ENCODE measurements at regions not wholly inside any gene's neighbourhood (a gene's known extent, or its start where the extent isn't known, plus 50 kb on each side); places are given as distances from the start of the nearest gene placed in this dataset.

DNA sequence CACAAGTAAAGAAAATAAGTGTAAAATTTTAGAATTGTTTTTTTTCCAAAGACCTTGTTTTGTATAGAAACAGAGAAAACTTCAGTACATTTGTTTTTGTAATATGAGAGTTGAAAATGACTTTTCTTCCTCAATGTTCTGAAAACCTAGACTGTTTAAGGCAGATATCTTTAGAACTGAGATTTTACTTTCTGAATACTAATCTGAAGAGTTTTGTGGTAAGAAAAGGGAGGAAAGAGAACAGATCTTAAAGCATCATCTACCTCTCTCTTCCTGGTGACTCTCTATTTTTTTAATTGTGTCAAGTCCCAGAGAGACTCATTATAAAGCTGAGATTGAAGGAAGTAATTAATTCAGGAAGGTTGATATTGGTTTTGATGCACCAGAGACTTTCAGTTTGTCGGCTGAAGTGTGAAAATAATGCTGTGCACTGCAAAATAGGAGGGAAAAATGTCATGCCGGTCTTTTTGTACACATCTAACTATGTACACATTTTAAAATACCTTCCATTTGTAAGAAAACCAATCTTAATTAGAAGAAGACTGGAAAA is 142.1 kb upstream of the NAALADL2 start:
- no peak for DNase-seq (ENCODE audit: low spot score)
- in situ Hi-C loops (cut with HindIII; ENCODE audit: low sequenced_read_pairs) = no loop called here

DNA sequence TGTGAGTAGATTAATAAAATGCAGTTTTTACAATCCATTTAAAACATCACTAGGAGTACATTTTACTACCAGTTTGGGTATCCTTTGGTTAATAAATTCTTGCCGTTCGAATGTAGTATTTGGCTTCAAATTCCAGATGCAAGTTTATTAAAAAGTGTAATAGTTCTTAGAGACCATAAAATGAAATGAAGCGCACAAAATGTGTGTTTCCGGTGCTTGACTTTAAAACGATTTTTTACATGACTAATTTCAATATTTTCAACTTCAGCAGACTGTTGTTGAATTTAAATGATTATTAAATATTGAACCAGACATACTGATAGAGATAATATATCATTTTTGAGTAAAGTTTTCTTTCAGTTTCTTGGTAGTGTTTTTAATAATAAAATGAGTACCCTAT is 138.4 kb upstream of the NAALADL2 start:
- DNase-seq (ENCODE audit: low spot score) = no peak
- in situ Hi-C loops (cut with HindIII; ENCODE audit: low sequenced_read_pairs) = no loop called here

DNA sequence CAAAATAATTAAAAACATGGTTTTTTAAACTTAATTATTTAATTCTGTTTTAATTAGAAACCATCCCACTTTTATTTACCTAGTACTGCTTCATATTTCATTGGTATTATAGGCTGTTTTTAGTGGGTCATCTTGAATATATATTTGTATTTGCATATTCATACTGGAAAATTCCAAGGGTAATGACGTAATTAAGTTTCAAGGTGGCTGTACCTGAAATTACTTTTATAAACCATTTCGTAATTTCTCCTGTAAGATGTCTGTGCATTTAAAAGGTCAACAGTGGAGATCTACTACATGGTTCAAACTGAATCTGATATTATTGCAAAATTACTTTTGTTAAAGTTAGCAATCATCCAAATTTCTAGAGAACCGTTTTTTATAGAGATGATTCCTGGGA is 133.8 kb upstream of the NAALADL2 start:
- in situ Hi-C loops (cut with HindIII; ENCODE audit: low sequenced_read_pairs) = no loop called here
- DNase-seq (ENCODE audit: low spot score) = no peak

DNA sequence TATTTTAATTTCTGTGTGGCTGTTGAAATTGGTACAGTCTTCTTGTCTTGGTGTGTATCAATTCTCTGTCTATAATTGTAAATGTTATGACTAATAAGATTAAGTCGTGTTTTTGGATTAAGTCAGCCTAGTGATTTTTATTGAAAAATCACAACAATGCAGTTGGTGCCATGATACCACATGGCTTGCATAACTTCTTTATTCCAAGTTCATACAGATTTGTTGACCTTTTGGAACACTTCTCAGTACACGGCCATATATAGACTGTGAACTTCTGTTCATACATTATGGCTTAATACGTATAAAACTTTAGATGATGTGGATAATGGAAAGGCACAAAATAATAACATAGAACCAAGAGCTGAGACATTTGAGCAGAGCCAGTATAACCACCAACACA is 121.2 kb upstream of the NAALADL2 start:
- in situ Hi-C loops (cut with HindIII; ENCODE audit: low sequenced_read_pairs) = no loop called here
- DNase-seq (ENCODE audit: low spot score) = no peak

DNA sequence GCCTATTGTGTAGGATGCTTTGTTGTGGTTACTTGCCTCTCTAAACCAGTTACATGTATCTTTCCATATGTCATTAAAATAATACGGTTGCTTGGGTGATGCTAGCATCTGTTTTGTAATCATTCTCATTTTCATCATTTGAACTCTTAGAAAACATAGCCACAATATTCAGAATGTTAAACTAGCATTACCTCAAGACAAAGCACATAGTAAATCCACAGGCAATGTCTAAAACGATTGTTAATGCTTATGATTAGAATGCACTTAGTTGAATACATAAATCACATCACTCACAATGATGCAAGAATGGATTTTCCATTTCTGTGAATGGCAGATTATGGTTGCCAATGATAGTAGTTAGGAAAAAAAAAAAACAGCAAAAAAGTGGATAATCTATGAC is 110.0 kb upstream of the NAALADL2 start:
- in situ Hi-C loops (cut with HindIII; ENCODE audit: low sequenced_read_pairs) = no loop called here
- DNase-seq (ENCODE audit: low spot score) = no peak

DNA sequence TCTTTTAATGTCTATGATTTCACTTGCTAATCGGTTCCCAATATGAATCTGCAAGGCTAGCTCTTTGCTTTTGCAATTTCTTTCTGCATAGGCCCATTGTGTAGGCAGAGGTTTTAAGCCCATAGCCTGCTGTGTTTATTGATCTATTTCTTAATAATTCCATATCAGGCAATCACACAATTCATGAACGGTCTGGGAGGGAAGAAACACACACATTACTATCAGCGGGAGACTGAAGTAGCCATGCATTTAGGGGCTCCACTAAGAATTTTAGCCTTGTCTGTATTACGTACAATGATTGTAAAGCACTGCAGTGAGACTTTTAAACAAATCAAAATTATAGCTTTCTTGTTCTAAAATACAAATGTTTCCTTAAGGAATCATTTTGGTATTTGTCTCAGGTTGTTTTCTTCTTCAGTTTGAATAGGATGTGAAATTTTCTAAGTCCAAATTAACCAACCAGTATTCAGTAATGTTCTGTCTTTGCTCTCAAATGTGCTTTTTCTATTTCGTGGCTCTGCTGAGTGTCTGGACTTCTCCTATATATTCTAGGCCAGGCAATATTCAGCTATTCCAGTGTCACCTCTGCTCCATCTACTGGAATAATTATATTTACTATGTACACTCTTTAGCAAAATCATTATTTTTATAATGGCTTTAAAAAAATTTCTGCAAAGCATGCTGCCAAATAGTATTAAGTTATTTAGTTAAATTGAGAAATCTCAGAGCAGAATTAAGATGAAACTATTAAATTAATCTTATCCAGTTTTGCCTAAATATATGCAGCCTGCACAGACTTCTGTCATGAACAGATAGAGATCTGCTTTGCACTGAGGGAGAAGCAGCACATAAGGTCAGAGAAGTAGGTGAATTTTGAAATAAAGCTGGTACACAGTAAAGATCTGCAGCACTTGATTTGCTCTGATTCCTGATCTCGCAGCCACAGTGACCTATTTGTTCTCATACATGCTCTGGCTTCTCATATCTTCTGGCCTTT is 103.0 kb upstream of the NAALADL2 start:
- in situ Hi-C loops (cut with HindIII; ENCODE audit: low sequenced_read_pairs) = no loop called here
- DNase-seq (ENCODE audit: low spot score) = no peak

DNA sequence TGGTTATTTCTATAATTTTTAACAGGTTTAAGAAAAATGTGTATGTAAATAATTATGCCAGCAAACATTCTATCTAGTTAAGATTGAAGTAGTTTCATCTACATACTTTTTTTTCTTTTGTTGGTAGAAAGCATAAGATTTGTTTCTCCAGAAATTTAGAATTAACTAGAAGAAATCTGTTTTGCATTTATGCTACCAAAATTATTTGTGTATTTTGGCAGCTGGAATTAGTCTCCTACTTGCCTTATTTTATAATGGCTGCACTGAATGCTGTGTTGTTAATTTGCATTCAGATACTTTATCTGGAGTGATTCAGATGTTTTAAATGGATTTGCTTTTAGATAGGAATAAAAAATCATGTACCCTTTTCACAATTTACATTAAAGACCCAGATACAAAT is 100.2 kb upstream of the NAALADL2 start:
- no peak for DNase-seq (ENCODE audit: low spot score)
- in situ Hi-C loops (cut with HindIII; ENCODE audit: low sequenced_read_pairs) = no loop called here

DNA sequence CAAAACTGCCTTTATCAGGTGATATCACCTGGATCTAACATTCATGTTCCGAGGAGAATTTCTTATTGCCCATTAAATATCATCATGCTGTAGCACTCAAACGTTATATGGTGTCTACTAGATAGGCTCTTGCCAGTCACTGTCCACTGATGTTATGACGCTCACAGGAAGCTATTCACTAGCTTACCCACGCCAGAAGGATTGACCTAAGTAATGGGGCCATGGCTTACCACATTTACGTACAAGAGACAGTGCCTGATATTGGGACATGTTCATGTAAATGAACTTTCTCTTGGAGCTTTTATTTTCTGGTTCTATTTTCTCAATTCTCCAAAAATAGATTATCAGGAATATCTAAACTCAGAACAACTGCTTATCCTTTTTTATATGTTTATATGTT is 91.7 kb upstream of the NAALADL2 start:
- in situ Hi-C loops (cut with HindIII; ENCODE audit: low sequenced_read_pairs) = no loop called here
- no peak for DNase-seq (ENCODE audit: low spot score)

DNA sequence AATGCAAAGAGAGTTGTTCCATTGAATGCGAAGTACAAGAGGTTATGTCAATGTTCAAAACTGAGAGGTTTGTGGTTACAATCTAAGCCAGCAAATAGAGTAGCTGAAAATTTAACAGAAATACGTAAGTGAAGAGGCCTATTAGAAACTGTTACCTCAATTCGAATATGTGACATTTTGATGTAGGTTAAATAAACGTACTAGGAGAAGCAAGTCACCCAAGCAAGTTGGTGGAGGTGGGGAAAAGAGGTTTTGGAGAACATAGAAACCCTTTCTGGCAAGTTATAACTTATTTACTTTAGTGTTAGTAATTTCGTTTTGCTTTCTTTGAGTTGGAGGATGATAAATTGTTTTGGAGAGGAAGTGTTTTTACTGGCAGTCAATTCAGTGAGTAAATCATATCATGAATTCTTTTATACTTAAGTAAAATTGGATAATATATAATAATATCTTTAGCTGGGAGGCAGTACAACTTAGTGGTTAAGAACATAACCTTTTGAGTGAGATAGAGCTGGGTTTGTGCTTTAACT is 91.2 kb upstream of the NAALADL2 start:
- in situ Hi-C loops (cut with HindIII; ENCODE audit: low sequenced_read_pairs) = no loop called here
- no peak for DNase-seq (ENCODE audit: low spot score)

DNA sequence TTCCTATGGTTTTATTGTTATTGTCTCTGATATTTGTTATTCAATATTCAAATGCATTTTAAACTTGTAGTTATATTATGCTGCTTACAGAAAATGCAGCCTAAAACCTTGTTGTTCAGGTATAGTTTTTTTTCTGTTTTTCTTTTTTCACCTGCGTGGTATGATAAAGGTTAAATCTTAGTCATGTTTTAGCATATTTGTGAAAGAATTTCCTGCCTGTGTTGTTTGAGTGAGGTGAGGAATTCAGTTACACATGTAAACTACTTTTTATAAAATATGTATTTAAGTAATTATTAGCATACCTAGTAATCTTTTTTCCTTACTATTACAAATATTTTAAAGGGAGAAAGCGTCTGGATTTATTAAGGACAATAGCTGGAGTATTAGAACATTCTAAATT is 90.0 kb upstream of the NAALADL2 start:
- no peak for DNase-seq (ENCODE audit: low spot score)
- in situ Hi-C loops (cut with HindIII; ENCODE audit: low sequenced_read_pairs) = no loop called here

DNA sequence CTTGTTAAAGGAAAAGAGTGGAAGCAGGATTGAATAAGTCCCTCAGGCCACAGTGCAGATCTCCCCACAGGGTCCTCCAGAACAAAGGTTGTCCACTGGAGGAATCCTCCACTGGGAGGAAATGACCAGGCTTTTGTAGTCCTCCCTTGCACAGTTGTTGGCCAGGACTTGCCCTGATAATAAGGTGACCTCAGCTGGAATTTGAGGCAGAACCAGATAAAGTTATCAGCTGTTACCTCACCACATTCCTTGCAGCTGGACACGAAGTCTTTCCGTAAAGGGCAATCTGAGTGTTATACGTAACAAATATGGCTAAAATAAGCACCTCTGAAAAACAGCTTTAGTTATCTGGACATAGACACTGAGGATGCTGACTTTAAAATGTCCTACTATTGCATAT is 83.5 kb upstream of the NAALADL2 start:
- in situ Hi-C loops (cut with HindIII; ENCODE audit: low sequenced_read_pairs) = no loop called here
- DNase-seq (ENCODE audit: low spot score) = no peak

DNA sequence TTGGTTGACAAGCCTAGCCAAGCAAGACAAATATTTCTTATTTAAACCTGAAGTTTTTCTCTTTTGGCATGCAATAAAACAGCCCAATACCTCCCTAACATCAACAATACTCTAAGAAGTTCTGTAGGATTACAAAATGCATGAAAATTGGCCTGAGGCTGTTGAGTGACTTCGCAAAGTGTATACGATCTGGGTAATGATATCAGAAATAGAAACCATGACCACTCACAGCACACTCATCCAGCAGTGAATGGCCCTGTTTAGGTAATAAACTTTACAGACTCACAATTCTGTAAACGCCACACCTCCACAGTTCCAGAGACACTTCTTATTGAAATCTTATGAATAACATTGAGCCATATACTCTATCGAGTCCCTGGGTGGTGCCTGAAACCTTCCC is 83.0 kb upstream of the NAALADL2 start:
- in situ Hi-C loops (cut with HindIII; ENCODE audit: low sequenced_read_pairs) = no loop called here
- no peak for DNase-seq (ENCODE audit: low spot score)

DNA sequence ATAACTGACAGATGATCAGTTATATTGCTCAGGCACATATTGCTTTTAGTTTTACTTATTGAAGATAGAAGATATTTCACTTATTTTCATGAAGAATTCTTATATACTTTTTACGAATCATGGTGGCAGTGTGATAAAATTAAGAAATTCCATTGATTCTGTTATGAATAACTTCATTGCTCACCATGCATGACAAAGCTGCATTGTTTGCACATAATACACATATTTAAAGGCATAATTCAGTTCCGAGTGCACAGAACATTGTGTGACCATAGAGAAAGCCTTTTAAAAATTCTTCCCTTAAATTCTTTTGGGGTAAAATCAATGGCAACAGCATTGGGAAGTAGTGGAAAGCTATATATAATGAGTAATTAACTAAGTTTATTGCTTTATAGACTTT is 82.5 kb upstream of the NAALADL2 start:
- in situ Hi-C loops (cut with HindIII; ENCODE audit: low sequenced_read_pairs) = no loop called here
- DNase-seq (ENCODE audit: low spot score) = no peak

DNA sequence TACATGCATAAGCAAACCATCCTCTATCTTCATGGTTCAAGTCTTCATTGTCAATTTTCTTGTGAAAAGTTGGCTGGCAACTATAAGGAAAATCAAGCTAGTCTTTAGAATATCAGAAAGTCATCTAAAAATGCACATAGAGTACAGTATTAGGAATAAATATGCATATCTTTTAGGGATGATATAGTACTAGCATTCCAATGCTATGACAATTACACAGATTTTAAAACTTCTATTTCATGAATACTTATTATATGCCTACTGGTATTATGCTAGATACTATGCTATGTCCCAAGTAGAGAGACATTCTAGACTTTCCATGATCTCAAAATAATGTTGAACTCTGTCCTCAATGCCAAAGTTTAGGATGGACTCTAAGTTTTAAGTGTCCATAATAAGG is 81.3 kb upstream of the NAALADL2 start:
- DNase-seq (ENCODE audit: low spot score) = no peak
- in situ Hi-C loops (cut with HindIII; ENCODE audit: low sequenced_read_pairs) = no loop called here

DNA sequence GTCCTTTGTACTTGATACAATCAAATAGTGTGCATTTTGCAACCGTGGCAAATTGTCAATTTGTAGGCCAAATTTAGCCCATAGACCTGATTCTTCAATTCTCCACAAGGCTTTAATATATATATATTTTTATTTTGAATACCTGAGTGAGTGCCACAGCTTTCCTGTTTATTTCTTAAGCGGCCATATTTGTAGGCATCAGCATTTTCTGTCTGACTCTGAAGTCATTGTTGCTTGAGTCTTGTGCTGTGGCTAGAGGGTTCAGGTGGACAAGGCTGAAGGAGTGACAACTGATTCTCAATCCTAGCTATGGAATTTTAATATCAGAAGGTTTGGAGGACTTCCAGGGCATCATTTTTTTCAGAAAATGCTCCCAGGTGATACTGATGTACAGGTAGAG is 75.6 kb upstream of the NAALADL2 start:
- in situ Hi-C loops (cut with HindIII; ENCODE audit: low sequenced_read_pairs) = no loop called here

DNA sequence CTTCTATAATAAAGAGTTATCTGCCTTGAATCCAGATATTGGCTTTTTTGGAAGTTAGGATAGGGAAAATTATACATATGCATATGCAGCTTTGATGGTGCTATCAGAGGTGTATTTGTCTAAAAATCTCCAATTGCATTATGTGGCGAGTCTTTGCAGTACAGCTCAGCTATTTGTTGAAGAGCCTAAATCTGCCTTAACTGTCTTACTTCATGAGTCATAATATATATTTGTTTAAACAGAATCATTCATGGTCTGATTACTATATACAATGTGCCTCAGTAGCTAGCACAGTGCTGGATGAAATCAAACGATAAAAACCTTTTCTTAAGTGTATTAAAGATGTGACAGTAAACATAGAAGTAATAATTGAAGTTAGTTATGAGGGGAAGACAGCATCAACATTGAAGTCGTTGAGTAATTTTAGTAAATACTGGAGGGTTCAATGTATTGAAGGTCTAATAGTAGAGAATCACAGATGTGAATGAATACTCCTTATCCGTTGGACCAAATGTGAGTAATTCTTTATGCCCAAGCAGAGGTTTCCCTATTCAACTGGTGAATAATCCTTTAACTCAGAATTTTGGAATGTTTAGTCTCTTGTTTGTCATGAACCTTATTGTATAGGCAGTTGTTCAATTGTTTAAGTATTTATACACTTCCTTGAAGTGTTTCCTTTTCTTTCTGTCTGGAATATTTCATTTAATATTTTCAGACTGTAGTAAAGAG is 74.8 kb upstream of the NAALADL2 start:
- in situ Hi-C loops (cut with HindIII; ENCODE audit: low sequenced_read_pairs) = no loop called here
- no peak for DNase-seq (ENCODE audit: low spot score)

More for the DNA sequence above, 75.6 kb upstream of the NAALADL2 start:
- no peak for DNase-seq (ENCODE audit: low spot score)

DNA sequence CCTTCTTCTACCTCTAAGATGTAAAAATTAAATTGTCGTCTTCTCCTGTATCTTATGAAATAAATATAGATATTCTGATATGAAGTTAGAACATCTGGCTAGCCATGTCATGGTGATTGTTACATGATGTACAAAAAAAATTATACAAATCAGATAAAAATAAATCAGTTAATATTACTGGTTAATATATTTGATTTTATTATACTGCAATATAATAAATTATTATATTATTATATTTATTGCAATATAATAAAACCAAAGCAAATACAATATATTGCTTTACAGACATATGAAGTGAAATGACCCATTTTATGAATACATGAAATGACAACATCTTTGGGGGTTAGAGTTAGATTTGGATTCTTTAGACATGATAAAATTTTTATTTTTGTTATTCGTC is 72.3 kb upstream of the NAALADL2 start:
- no peak for DNase-seq (ENCODE audit: low spot score)
- in situ Hi-C loops (cut with HindIII; ENCODE audit: low sequenced_read_pairs) = no loop called here

DNA sequence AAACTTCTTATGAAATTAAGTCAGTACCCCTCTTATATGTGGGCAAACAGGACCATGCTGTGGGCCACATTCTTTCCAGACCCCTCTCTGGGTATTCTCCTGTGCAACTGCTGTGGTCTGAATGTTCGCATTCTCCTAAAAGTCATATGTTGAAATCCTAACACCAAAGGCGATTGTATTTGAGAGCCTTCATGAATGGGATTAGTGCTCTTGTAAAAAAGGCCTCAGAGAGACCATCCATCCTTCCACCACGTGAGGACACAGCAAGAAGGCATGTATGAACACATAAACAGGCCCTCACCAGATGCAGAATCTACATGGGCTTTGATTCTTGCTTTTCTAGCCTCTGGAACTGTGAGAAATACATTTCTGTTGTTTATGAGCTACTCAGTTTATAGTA is 68.0 kb upstream of the NAALADL2 start:
- in situ Hi-C loops (cut with HindIII; ENCODE audit: low sequenced_read_pairs) = no loop called here
- DNase-seq (ENCODE audit: low spot score) = no peak

DNA sequence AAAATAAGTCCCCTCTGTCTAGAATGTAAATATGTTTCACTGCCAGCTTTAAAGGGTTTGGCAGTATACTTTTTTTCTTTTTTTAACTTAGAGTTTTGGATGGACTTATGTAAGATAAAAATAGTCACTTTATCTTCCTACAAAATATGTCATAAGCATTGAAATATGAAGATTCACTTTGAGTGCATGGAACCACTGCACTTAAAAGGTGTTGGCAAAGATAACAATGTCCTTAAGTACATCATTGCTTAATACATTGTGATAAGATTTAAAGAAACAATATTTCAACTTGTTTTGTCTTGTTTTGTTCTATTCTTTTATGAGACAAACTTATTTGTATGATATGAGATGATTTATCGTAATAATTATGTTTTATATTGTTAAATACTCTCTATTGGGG is 66.3 kb upstream of the NAALADL2 start:
- no peak for DNase-seq (ENCODE audit: low spot score)
- in situ Hi-C loops (cut with HindIII; ENCODE audit: low sequenced_read_pairs) = no loop called here
